SK-N-MC (cell line): ENCODE measurements at regions not wholly inside any gene's neighbourhood (a gene's known extent, or its start where the extent isn't known, plus 50 kb on each side); places are given as distances from the start of the nearest gene placed in this dataset.

ENCODE experiments used
- DNase-seq: peaks from one replicate; pipeline ENCODE4 v3.0.0-alpha.2; 2011; ENCODE audit warnings: low read depth, low spot score
- H3K27ac ChIP-seq: fragments of 200-600 bp; sonication (generic); 2 replicates; pipeline ENCODE4 v1.5.1; 2016; ENCODE audit warnings: mixed run types
- H3K36me3 ChIP-seq: fragments of 200-600 bp; sonication (generic); 2 replicates; pipeline ENCODE4 v1.6.1; 2017; ENCODE audit warnings: antibody characterized with exemption, low read length, mixed read lengths; ENCODE audit not compliant: insufficient read depth
- H3K4me3 ChIP-seq: fragments of 200-600 bp; sonication (generic); 2 replicates; pipeline ENCODE4 v1.5.1; 2016
- H3K9ac ChIP-seq: fragments of 200-600 bp; sonication (generic); 2 replicates; pipeline ENCODE4 v1.8.0; 2017; ENCODE audit warnings: mixed run types, mixed read lengths; ENCODE audit not compliant: insufficient read length
- H3K9me3 ChIP-seq: fragments of 200-600 bp; sonication (generic); 2 replicates; pipeline ENCODE4 v1.6.1; 2017; ENCODE audit warnings: low read depth, mild to moderate bottlenecking, antibody characterized with exemption, low read length, moderate library complexity, mixed read lengths
- EZH2 ChIP-seq: fragments of 200-600 bp; sonication (generic); IDR thresholded peaks from one replicate; pipeline ENCODE4 v1.6.1; 2017; ENCODE audit warnings: antibody characterized with exemption
- FOXP2 ChIP-seq: optimal IDR thresholded peaks from 2 replicates; pipeline ENCODE3; 2011; ENCODE audit warnings: mild to moderate bottlenecking, moderate library complexity; ENCODE audit not compliant: insufficient read depth; ENCODE audit errors: extremely low read length, control extremely low read depth
- POLR2AphosphoS5 ChIP-seq: IDR thresholded peaks from 2 replicates; pipeline ENCODE4 v1.6.1; 2012; ENCODE audit warnings: mild to moderate bottlenecking, low read depth, low read length, borderline replicate concordance

DNA sequence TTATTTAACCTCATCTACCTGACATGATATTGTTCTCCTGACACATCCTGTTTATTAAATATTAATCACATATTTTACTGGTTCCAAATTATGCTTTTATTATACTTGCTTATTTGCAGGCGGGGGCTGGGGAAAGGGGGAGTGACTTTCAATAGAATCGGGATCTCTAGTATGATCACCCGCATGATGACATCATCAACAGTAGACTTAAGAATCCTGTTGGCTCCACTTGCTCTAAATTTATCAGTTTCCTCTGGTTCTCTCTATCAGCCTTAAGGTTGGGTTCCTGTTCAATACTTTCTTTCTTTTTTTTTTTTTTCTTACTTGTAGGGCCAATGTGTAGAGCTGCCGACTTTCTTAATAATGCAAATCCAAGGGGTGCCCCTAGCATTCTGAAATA, 317.5 kb downstream of the BCHE start:
- no peak overlapping the region for H3K4me3 ChIP-seq
- H3K36me3 ChIP-seq: no peaks in the 10 kb centered on the region
- no peak for DNase-seq
- H3K27ac ChIP-seq: no peak overlapping the region
- no peak overlapping the region for H3K9ac ChIP-seq
- no peaks in the 10 kb centered on the region for H3K9me3 ChIP-seq
- TF ChIP-seq EZH2 (no peak), FOXP2 (no peak), POLR2AphosphoS5 (no peak)

DNA sequence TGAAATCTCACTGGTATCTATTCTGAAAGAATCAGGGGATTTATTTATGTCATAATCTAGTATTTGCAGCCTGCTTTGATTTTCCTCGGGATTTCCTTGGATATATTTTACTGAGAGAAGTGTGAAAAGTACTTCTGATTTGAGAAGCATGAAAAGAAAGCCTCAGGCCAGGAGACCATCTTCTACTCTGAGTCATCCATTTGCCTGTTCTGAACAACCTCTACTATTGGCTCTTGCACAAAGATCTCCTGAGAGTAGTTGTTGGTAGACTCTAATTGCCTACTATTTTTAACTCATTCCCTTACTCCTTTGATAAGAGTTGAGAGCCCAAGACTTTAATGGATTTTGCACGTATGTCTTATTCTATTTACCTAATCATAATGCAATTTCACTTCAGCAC, 318.9 kb downstream of the BCHE start:
- no peaks in the 10 kb centered on the region for H3K9me3 ChIP-seq
- peak overlapping the region; percentile 48 for H3K27ac ChIP-seq
- H3K4me3 ChIP-seq: peak overlapping the region; percentile 26
- TF ChIP-seq EZH2 (no peak), POLR2AphosphoS5 (no peak), FOXP2 (no peak)
- H3K36me3 ChIP-seq: no peaks in the 10 kb centered on the region
- DNase-seq: peak; percentile 42
- H3K9ac ChIP-seq: no peak overlapping the region

GRCh38 chr3:165513715-165514701, 317.8 kb upstream of the SLITRK3 start:
- no peak overlapping the region for H3K27ac ChIP-seq
- H3K9ac ChIP-seq: no peak overlapping the region
- no peaks in the 10 kb centered on the region for H3K36me3 ChIP-seq
- H3K9me3 ChIP-seq: no peaks in the 10 kb centered on the region
- TF ChIP-seq FOXP2 (no peak), POLR2AphosphoS5 (no peak), EZH2 (no peak)
- H3K4me3 ChIP-seq: no peak overlapping the region
- no peak for DNase-seq

DNA sequence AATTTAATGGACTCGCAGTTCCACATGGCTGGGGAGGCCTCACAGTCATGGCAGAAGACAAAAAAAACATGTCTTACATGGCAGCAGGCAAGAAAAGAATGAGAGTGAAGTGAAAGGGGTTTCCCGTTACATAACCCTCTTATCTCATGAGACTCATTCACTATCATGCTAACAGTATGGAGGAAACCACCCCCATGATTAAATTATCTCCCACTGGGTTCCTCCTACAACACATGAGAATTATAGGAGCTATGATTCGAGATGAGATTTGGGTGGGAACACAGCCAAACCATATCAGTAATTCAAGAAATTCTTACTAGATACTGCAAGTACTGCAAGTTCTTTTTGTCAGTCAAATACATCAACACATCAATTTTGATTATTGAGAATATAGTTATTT, 311.4 kb upstream of the SLITRK3 start:
- DNase-seq: no peak
- no peak overlapping the region for H3K27ac ChIP-seq
- no peak overlapping the region for H3K9ac ChIP-seq
- H3K4me3 ChIP-seq: no peak overlapping the region
- H3K9me3 ChIP-seq: no peaks in the 10 kb centered on the region
- no peaks in the 10 kb centered on the region for H3K36me3 ChIP-seq
- TF ChIP-seq POLR2AphosphoS5: no peak
- TF ChIP-seq EZH2: no peak
- no peak for TF ChIP-seq FOXP2

GRCh38 chr3:165507060-165507459, 310.9 kb upstream of the SLITRK3 start:
- Histone ChIP-seq H3K9me3 (no peaks in the 10 kb centered on the region), H3K36me3 (no peaks in the 10 kb centered on the region), H3K4me3 (no peak overlapping the region), H3K27ac (no peak overlapping the region), H3K9ac (no peak overlapping the region)
- TF ChIP-seq EZH2: no peak
- DNase-seq: no peak

- H3K4me3 ChIP-seq: no peak overlapping the region
- H3K36me3 ChIP-seq: no peaks in the 10 kb centered on the region
- DNase-seq: no peak
- no peak overlapping the region for H3K27ac ChIP-seq
- TF ChIP-seq EZH2: no peak
- no peak for TF ChIP-seq FOXP2
- no peak for TF ChIP-seq POLR2AphosphoS5
- H3K9ac ChIP-seq: no peak overlapping the region
- no peaks in the 10 kb centered on the region for H3K9me3 ChIP-seq
Observed at GRCh38 chr3:165505657-165506056, 309.5 kb upstream of the SLITRK3 start.

DNA sequence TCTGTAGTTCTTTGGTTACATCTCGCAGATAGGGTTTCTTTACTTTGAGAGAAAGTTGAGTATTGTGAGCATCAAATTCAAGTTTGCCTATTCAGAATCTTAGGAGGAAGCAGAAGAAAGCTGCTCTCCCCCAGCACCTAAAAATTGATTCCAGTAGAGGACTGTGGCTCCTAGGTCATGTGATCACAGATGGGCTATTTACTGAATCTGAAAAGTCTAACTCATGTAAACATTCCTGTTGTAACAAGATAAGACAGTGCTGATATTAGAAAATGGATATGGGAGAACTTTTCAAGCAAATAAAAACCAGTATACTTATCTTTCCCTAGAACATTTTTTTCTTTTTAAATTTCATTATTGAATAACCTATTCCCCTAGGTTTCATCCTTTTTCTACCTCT, 308.4 kb upstream of the SLITRK3 start:
- no peak for DNase-seq
- no peak for TF ChIP-seq FOXP2
- TF ChIP-seq POLR2AphosphoS5: no peak
- no peak for TF ChIP-seq EZH2
- H3K9ac ChIP-seq: no peak overlapping the region
- H3K4me3 ChIP-seq: no peak overlapping the region
- no peak overlapping the region for H3K27ac ChIP-seq
- no peaks in the 10 kb centered on the region for H3K9me3 ChIP-seq
- no peaks in the 10 kb centered on the region for H3K36me3 ChIP-seq

- Histone ChIP-seq H3K27ac (no peak overlapping the region), H3K36me3 (no peaks in the 10 kb centered on the region), H3K9me3 (no peaks in the 10 kb centered on the region), H3K4me3 (no peak overlapping the region), H3K9ac (no peak overlapping the region)
- no peak for DNase-seq
- TF ChIP-seq FOXP2: no peak
- no peak for TF ChIP-seq EZH2
- no peak for TF ChIP-seq POLR2AphosphoS5
Observed at GRCh38 chr3:165503825-165504224, 307.6 kb upstream of the SLITRK3 start.
